NCI-H1105 treated with DMSO at 0.1 percent for 48 hours (cell line): ENCODE measurements at regions not wholly inside any gene's neighbourhood (a gene's known extent, or its start where the extent isn't known, plus 50 kb on each side); places are given as distances from the start of the nearest gene placed in this dataset.
"Not testable (repeated sequence)": the region's sequence is repeated elsewhere in the genome, so short reads cannot be mapped to it uniquely, and the experiment has no call there.

ENCODE experiments used
- DNase-seq: peaks from one replicate; lab custom pipeline; 2025; lab: John Stamatoyannopoulos, UW

- DNase-seq = no peak
These were observed 410.1 kb downstream of the SUCLG1 start for GRCh38 chr2:84048964-84049363.

DNA sequence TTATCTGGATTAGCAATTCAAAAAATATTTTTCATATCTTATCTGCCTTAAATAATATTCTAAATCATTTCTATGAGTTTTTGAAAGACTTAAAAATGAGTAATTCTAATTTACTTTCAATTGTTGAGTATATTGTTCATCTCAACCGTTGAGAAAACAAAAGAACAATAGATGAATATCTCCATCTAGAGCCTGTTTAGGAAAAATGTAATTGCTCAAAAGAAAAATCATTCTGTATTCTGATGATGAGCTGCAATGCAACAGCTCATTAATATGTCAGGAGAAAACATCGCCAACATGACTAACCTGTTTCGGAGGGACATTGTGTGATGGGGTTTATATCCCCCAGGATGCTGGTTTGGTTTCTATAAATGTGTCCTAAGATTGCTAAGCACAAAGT lies 417.6 kb downstream of the SUCLG1 start:
- no peak for DNase-seq

DNA sequence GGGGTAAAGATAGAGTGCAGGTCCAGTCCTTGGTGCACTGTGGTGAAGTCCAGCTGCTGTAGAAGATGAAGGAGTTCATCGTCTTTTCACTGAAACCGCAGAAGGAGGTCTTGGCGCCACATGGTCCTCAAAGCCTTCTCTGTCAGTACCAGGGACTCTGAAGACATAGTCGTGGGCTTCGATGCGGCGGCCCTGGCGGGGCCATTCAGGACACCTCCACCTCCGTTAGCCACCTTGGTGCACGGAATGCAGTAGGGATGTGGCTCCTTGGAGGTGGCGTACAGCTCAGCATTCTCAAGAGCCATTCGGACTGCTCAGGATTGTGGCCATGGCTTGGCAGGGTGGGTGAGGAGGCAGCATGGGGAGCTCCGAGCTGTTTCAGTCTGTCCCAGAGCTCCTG lies 418.8 kb downstream of the SUCLG1 start:
- no peak for DNase-seq

DNA sequence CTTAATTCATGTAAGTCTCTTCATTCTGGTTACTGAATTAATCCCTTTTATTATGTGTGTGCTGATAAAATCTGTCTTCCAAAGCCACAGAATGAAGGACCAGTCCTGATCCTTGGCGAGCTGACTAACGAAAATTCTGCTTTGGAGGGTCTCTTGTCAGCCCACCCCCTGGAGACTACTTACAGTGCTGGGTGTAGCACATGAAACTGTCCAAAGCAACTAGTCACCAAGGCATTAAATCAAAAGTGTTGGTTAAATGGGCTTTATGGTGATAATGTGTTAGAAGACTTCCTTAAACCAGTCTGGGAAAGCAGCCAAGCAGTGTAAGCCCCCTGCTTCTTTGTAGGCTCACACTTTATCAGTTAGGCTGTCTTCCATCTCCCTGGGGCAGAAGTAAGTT lies 420.2 kb downstream of the SUCLG1 start:
- no peak for DNase-seq

DNA sequence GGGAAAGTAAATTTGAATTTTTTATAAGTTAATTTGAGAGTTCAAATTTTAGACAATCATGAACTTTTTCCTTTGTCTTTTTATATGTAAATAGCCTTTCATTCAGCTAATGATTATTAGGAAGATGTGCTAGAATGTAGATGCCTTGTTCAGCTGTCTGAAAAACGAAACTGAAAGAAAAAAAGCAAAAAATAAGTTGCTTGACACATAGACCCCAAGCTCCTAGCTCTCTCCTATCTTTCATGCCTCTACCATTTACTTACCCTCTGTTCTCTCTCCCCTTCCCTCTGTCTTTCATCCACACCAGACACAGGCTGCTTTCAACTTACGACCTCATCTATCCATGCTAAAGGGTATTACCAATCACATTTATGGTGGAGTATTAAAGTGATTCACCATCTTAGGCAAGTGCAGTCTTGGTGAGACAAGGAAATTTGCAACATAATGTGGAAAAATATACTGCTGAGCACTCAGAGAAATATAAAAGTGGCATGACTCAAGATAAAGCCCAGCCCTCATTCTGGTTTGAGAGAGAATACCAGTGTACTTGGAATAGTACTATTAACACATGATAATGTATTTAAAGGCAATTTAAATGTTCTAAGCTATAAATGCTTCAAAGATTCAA lies 425.6 kb downstream of the SUCLG1 start:
- no peak for DNase-seq

- DNase-seq = no peak
These were observed 427.6 kb downstream of the SUCLG1 start for GRCh38 chr2:84031312-84032050.

GRCh38 chr2:84029903-84030575 lies 429.0 kb downstream of the SUCLG1 start:
- no peak for DNase-seq

GRCh38 chr2:84026818-84027217 lies 432.3 kb downstream of the SUCLG1 start:
- no peak for DNase-seq

GRCh38 chr2:84022810-84023431 lies 436.2 kb downstream of the SUCLG1 start:
- peak; percentile 33 for DNase-seq

DNA sequence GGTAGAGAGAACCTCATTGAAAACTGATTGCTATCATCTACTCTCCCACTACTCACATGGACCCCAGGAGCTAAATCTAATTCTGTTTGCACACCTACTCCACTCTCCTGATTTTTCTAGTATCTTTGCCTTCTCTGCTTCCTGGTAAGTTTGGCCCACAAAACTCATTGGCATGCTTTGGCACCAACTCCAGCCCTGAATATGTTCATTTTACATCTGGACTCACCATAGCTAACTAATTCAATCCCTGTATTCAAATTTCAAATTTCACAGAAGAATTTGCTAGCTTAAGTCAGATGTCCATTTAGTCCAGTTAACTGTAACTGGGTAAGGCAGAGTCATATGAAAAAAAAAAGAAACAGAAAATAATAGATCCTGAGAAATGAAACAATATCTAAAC lies 442.1 kb downstream of the SUCLG1 start:
- DNase-seq = no peak

GRCh38 chr2:84016183-84016582 lies 442.9 kb downstream of the SUCLG1 start:
- no peak for DNase-seq

DNA sequence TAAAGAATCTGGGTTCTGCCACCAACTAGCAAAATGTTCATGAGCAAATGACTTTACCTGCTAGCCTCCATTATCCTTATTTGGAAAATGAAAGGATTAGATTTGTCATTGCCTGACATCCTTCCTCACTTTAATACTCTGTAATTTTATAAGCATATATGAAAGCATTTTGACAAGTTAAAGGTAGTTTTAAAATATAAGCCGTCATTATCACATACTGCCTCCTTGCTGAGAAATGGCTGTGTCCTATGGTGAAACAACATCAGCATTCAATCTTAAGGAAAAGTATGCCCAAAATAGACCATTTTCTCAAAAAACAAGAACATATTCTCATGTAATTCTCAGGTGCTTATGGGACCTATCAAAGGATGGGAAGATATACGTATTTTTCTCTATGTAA lies 461.2 kb downstream of the SUCLG1 start:
- no peak for DNase-seq

DNA sequence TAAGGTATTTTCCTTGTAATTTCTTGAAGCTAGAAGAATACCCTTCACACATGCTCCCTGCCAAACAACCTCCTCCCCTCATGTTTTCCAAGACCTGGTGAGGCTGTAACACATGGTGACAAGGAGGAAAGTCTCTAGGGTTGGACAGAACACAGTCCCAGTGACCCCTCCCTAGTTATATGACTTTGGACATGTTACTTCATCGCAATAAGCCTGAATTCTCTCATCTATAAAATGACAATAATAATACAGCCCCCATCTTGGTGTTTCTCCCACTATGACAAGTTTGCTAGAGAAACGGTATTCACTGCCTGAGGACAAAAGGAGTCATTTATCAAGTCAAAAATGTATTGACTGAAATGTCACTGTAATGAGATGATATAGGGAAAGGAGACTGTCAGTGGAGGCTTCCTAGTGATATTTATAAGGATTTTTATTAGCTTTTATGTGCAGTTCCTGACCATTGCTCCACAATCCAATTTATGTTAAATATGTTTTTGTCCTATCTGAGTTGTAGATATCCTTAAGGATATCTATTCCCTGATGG lies 464.4 kb downstream of the SUCLG1 start:
- DNase-seq = no peak

- DNase-seq = no peak
These were observed 465.0 kb downstream of the SUCLG1 start for GRCh38 chr2:83993873-83994632.

DNA sequence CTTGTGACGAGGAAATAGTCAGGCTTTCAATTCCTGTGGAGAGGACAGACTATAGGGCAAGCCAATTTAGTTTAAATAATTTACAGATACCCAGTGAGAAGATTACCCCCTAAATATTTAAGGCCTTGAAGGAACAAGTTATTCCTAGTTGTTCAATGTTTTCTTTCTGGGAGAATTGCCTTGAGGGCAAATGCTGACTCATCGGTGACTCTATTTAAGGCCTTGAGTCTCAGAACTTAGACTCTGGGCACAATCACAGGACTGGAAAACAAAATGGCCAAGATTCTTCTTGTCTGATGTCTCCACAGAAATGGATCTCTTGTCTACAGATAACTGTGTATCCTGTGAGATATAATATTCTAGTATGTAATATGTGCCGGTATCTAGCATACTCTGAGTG lies 467.1 kb downstream of the SUCLG1 start:
- no peak for DNase-seq

DNA sequence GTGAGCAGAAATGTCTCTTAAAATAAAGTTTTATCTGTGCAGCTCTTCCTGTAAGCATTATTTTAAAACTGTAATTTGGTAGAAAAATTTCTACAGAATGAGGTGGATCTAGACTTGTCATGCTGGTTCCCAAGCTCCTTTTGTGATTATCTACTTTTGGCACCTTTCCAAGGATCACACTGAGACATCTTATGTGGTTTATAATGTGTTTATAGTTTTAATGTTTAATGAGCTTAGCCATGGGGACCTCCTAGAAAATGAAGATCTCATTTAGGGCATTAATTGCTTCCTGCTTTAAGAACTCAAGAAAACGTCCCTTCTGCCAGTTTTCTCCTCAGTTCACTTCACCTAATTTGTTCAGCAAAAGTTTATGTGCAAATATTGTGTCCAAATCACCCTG lies 468.4 kb downstream of the SUCLG1 start:
- DNase-seq = no peak

DNA sequence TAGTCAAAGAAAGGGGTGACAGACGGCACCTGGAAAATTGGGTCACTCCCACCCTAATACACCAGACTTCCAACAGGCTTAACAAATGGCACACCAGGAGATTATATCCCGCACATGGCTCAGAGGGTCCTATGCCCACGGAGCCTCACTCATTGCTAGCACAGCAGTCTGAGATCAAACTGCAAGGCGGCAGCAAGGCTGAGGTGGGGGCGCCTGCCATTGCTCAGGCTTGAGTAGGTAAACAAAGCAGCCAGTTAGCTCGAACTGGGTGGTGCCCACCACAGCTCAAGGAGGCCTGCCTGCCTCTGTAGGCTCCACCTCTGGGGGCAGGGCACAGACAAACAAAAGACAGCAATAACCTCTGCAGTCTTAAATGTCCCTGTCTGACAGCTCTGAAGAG lies 482.5 kb downstream of the SUCLG1 start:
- not testable (repeated sequence) for DNase-seq

DNA sequence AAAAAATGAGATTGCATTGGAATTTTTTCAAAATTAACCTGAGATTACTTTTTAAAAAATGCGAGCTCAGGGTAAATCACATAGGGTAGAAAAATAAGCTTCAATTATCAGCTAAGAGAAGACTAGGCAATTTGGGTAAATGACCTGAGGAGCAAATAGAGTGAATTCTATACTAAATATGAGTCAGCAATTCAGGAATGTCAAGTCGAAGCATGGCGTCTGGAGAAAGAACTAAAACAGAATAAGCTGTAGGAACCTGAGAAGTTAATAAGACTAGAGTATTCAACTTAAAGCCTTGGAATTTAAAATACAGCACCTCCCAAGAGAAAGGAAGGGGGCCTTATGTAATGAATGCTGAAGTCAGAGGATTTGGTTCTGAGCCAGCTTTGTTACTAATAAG lies 487.0 kb downstream of the SUCLG1 start:
- DNase-seq = no peak

- no peak for DNase-seq
These were observed 487.5 kb downstream of the SUCLG1 start for GRCh38 chr2:83971547-83971946.

DNA sequence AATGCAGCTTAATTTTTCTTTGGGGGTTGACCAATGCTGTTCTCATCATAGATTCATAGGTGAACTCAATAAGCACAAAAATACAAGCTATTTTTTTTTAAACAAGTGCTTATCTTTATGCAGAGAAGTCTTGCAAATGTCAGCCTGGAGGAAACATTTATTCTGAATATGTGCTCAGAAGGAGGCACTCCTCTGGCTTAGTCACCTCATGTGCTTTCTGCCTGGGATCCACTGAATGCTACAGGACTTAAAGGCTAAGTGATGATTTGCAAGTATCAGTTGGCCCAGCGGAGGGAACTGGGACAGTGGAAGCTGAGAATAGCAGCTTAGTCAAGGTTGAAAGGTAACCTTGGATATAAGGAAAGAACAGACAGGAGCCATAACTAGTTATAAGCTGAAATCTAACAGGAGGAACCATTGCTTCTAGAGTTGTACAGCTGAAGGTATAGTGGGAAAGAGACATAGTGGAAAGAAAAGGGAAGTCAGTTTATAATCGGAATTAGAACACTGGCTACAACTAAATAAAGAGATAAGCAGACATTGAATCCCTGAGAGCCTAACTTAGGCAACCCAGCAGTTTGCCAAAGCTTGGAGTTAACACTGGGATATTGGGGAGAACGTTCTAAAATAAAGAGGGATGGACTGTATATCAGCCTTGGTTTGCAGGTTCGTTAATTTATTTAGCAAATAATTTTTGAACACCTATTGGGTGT lies 488.7 kb downstream of the SUCLG1 start:
- DNase-seq = no peak

- no peak for DNase-seq
These were observed 490.0 kb downstream of the SUCLG1 start for GRCh38 chr2:83969085-83969484.
